A549 (cell line): ENCODE measurements at regions not wholly inside any gene's neighbourhood (a gene's known extent, or its start where the extent isn't known, plus 50 kb on each side); places are given as distances from the start of the nearest gene placed in this dataset.

Experiments
- BHLHE40 ChIP-seq: IDR thresholded peaks from 2 replicates; pipeline ENCODE4 v1.6.1; 2012; ENCODE audit warnings: low read depth, low read length, inconsistent platforms
- CTCF ChIP-seq: fragments of >200 bp; sonication (Bioruptor Twin); formaldehyde crosslinking; IDR thresholded peaks from 3 replicates; pipeline ENCODE4 v1.5.1; 2016
- E2F6 ChIP-seq: IDR thresholded peaks from 2 replicates; pipeline ENCODE4 v1.6.1; 2012; ENCODE audit warnings: low read depth, borderline replicate concordance
- HES2 ChIP-seq: fragments of >200 bp; sonication (Bioruptor Twin); formaldehyde crosslinking; IDR thresholded peaks from 2 replicates; pipeline ENCODE4 v1.6.1; 2016
- JUN ChIP-seq, 2 experiments: fragments of >200 bp; sonication (Bioruptor Twin); formaldehyde crosslinking; IDR thresholded peaks; 2 replicates in 1 of 2; 3 replicates in 1 of 2; pipeline ENCODE4 v1.6.1; 2016 to 2017
- MAFK ChIP-seq: fragments of 450-650 bp; IDR thresholded peaks from 2 replicates; pipeline ENCODE4 v1.6.1; 2014; ENCODE audit not compliant: partially characterized antibody
- MAX ChIP-seq: IDR thresholded peaks from 2 replicates; pipeline ENCODE4 v1.6.1; 2012
- RAD21 ChIP-seq, 2 experiments: fragments of >200 bp in 1 of 2; sonication (Bioruptor Twin) in 1 of 2; formaldehyde crosslinking in 1 of 2; IDR thresholded peaks in 1 of 2; conservative IDR thresholded peaks in 1 of 2; 2 replicates in 1 of 2; 3 replicates in 1 of 2; pipeline ENCODE4 v1.6.1; 2012 to 2018; ENCODE audit warnings: inconsistent platforms in 1 of 2
- REST ChIP-seq: fragments of 200-600 bp; sonication (generic); IDR thresholded peaks from 2 replicates; pipeline ENCODE4 v1.6.1; 2016; ENCODE audit warnings: antibody characterized with exemption, mild to moderate bottlenecking, moderate library complexity

- TF ChIP-seq E2F6: no peak
- no peak for TF ChIP-seq MAX
- TF ChIP-seq CTCF: no peak
- no peak for TF ChIP-seq MAFK
- no peak for TF ChIP-seq JUN (IDR thresholded peaks at IDR 0.05)
- no peak for TF ChIP-seq REST
- no peak for TF ChIP-seq BHLHE40
- no peak for TF ChIP-seq RAD21 (conservative IDR thresholded peaks at IDR 0.05 in 1 of 2, IDR thresholded peaks at IDR 0.05 in 1 of 2)
- TF ChIP-seq HES2: no peak
Measured at GRCh38 chr18:73431620-73432019, 563.8 kb upstream of the NETO1 start.
